ENCODE measurements at regions not wholly inside any gene's neighbourhood (a gene's known extent, or its start where the extent isn't known, plus 50 kb on each side); places are given as distances from the start of the nearest gene placed in this dataset.

- DNase-seq (ENCODE audit: insufficient read length, low spot score) (no peak), FAIRE-seq (no peak)
- TF ChIP-seq CTCF (IDR thresholded peaks at IDR 0.05; ENCODE audit: insufficient read depth, missing control alignments): no peak
Observed at GRCh38 chr10:130340816-130341215, 204.6 kb downstream of the GLRX3 start.

GRCh38 chr10:130341356-130341755 is 205.2 kb downstream of the GLRX3 start:
- FAIRE-seq (no peak), DNase-seq (ENCODE audit: insufficient read length, low spot score) (no peak)
- TF ChIP-seq CTCF (IDR thresholded peaks at IDR 0.05; ENCODE audit: insufficient read depth, missing control alignments): peak; percentile 36

- DNase-seq (ENCODE audit: insufficient read length, low spot score): no peak
- no peak for TF ChIP-seq CTCF (IDR thresholded peaks at IDR 0.05; ENCODE audit: insufficient read depth, missing control alignments)
- no peak for FAIRE-seq
Observed at GRCh38 chr10:130345728-130346127, 209.5 kb downstream of the GLRX3 start.

GRCh38 chr10:130350996-130351395 is 214.8 kb downstream of the GLRX3 start:
- FAIRE-seq (no peak), DNase-seq (ENCODE audit: insufficient read length, low spot score) (no peak)
- TF ChIP-seq CTCF (IDR thresholded peaks at IDR 0.05; ENCODE audit: insufficient read depth, missing control alignments): no peak

GRCh38 chr10:130351466-130352290 is 215.5 kb downstream of the GLRX3 start:
- DNase-seq (ENCODE audit: insufficient read length, low spot score) (no peak), FAIRE-seq (no peak)

GRCh38 chr10:130352291-130352645 is 216.1 kb downstream of the GLRX3 start:
- no peak for TF ChIP-seq CTCF (IDR thresholded peaks at IDR 0.05; ENCODE audit: insufficient read depth, missing control alignments)
- FAIRE-seq: no peak
- no peak for DNase-seq (ENCODE audit: insufficient read length, low spot score)

More at GRCh38 chr10:130351466-130352290, 215.5 kb downstream of the GLRX3 start:
- TF ChIP-seq CTCF (IDR thresholded peaks at IDR 0.05; ENCODE audit: insufficient read depth, missing control alignments): no peak

GRCh38 chr10:130353928-130354572 is 217.9 kb downstream of the GLRX3 start:
- no peak for TF ChIP-seq CTCF (IDR thresholded peaks at IDR 0.05; ENCODE audit: insufficient read depth, missing control alignments)
- DNase-seq (ENCODE audit: insufficient read length, low spot score) (no peak), FAIRE-seq (no peak)

Measured in D721Med (cell line).